ENCODE measurements at regions not wholly inside any gene's neighbourhood (a gene's known extent, or its start where the extent isn't known, plus 50 kb on each side); places are given as distances from the start of the nearest gene placed in this dataset.

- CTCF ChIA-PET: no interaction called here
- no peaks in the 10 kb centered on the region for H3K36me3 ChIP-seq (ENCODE audit: control insufficient read depth, insufficient read depth, low read length)
- H3K4me1 ChIP-seq: no peaks in the 10 kb centered on the region
- POLR2A ChIA-PET: no interaction called here
- intact Hi-C loops (cut with micrococcal nuclease; ENCODE audit: unreplicated experiment): no loop called here
- Mint-ChIP-seq H3K9me3 (ENCODE audit: unreplicated experiment) (no peaks in the 10 kb centered on the region), H3K36me3 (ENCODE audit: insufficient read depth, unreplicated experiment) (no peaks in the 10 kb centered on the region), H3K27ac (ENCODE audit: unreplicated experiment) (no peak overlapping the region), H3K4me1 (ENCODE audit: low read depth, unreplicated experiment) (peaks cover 9% of the 10 kb centered on the region), H3K27me3 (ENCODE audit: insufficient read depth, unreplicated experiment) (peaks cover 4% of the 10 kb centered on the region), H3K4me3 (ENCODE audit: unreplicated experiment) (no peak overlapping the region)
- H3K4me3 ChIP-seq (ENCODE audit: low read depth, low read length): no peak overlapping the region
- H3K27me3 ChIP-seq (replicated peaks; ENCODE audit: control insufficient read depth, insufficient read depth, low read length): no peaks in the 10 kb centered on the region
- H3K9me3 ChIP-seq: no peaks in the 10 kb centered on the region
- no TSS peak for BruUV-seq (replicated peaks)
- TF ChIP-seq, protein P1, sequence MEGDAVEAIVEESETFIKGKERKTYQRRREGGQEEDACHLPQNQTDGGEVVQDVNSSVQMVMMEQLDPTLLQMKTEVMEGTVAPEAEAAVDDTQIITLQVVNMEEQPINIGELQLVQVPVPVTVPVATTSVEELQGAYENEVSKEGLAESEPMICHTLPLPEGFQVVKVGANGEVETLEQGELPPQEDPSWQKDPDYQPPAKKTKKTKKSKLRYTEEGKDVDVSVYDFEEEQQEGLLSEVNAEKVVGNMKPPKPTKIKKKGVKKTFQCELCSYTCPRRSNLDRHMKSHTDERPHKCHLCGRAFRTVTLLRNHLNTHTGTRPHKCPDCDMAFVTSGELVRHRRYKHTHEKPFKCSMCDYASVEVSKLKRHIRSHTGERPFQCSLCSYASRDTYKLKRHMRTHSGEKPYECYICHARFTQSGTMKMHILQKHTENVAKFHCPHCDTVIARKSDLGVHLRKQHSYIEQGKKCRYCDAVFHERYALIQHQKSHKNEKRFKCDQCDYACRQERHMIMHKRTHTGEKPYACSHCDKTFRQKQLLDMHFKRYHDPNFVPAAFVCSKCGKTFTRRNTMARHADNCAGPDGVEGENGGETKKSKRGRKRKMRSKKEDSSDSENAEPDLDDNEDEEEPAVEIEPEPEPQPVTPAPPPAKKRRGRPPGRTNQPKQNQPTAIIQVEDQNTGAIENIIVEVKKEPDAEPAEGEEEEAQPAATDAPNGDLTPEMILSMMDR (IDR thresholded peaks at IDR 0.05; ENCODE audit: insufficient read depth in 1 of 2, low read depth in 1 of 2, low read length in 1 of 2, severe bottlenecking in 1 of 2, unreplicated experiment in 1 of 2): no peak
- DNase-seq: no peak
These were observed 92.9 kb upstream of the ADRA1D start for GRCh38 chr20:4341804-4342485.

- Histone ChIP-seq H3K27me3 (replicated peaks; ENCODE audit: control insufficient read depth, insufficient read depth, low read length) (no peaks in the 10 kb centered on the region), H3K4me1 (no peaks in the 10 kb centered on the region), H3K36me3 (ENCODE audit: control insufficient read depth, insufficient read depth, low read length) (no peaks in the 10 kb centered on the region), H3K4me3 (ENCODE audit: low read depth, low read length) (no peak overlapping the region), H3K9me3 (0 out of 2 replicates have a peak, but pooled peaks cover 4% of the 10 kb centered on the region)
- ChIA-PET POLR2A (no interaction called here), CTCF (no interaction called here)
- no peak for DNase-seq
- TF ChIP-seq, protein P1 (IDR thresholded peaks at IDR 0.05; ENCODE audit: insufficient read depth in 1 of 2, low read depth in 1 of 2, low read length in 1 of 2, severe bottlenecking in 1 of 2, unreplicated experiment in 1 of 2): no peak
- Mint-ChIP-seq H3K27me3 (ENCODE audit: insufficient read depth, unreplicated experiment) (peaks cover 5% of the 10 kb centered on the region), H3K9me3 (ENCODE audit: unreplicated experiment) (no peaks in the 10 kb centered on the region), H3K4me3 (ENCODE audit: unreplicated experiment) (no peak overlapping the region), H3K4me1 (ENCODE audit: low read depth, unreplicated experiment) (no peaks in the 10 kb centered on the region), H3K36me3 (ENCODE audit: insufficient read depth, unreplicated experiment) (no peaks in the 10 kb centered on the region), H3K27ac (ENCODE audit: unreplicated experiment) (no peak overlapping the region)
- intact Hi-C loops (cut with micrococcal nuclease; ENCODE audit: unreplicated experiment): no loop called here
- no TSS peak for BruUV-seq (replicated peaks)
These were observed 86.6 kb upstream of the ADRA1D start for GRCh38 chr20:4335722-4336121.

GRCh38 chr20:4332121-4332860 lies 83.2 kb upstream of the ADRA1D start:
- DNase-seq: no peak
- H3K4me1 ChIP-seq: no peaks in the 10 kb centered on the region
- Mint-ChIP-seq H3K9me3 (ENCODE audit: unreplicated experiment) (no peaks in the 10 kb centered on the region), H3K4me1 (ENCODE audit: low read depth, unreplicated experiment) (no peaks in the 10 kb centered on the region), H3K27me3 (ENCODE audit: insufficient read depth, unreplicated experiment) (peaks cover 2% of the 10 kb centered on the region), H3K36me3 (ENCODE audit: insufficient read depth, unreplicated experiment) (no peaks in the 10 kb centered on the region), H3K4me3 (ENCODE audit: unreplicated experiment) (no peak overlapping the region), H3K27ac (ENCODE audit: unreplicated experiment) (no peak overlapping the region)
- no peaks in the 10 kb centered on the region for H3K27me3 ChIP-seq (replicated peaks; ENCODE audit: control insufficient read depth, insufficient read depth, low read length)
- 0 out of 2 replicates have a peak, but pooled peaks cover 4% of the 10 kb centered on the region for H3K9me3 ChIP-seq
- no peaks in the 10 kb centered on the region for H3K36me3 ChIP-seq (ENCODE audit: control insufficient read depth, insufficient read depth, low read length)
- intact Hi-C loops (cut with micrococcal nuclease; ENCODE audit: unreplicated experiment): no loop called here
- H3K4me3 ChIP-seq (ENCODE audit: low read depth, low read length): no peak overlapping the region
- TF ChIP-seq, protein P1 (IDR thresholded peaks at IDR 0.05; ENCODE audit: insufficient read depth in 1 of 2, low read depth in 1 of 2, low read length in 1 of 2, severe bottlenecking in 1 of 2, unreplicated experiment in 1 of 2): no peak
- BruUV-seq (replicated peaks): no TSS peak
- ChIA-PET CTCF (no interaction called here), POLR2A (no interaction called here)

All from Caco-2 (cell line).